IMR-90 (cell line): ENCODE measurements at regions not wholly inside any gene's neighbourhood (a gene's known extent, or its start where the extent isn't known, plus 50 kb on each side); places are given as distances from the start of the nearest gene placed in this dataset.

Experiments used
- ATAC-seq: fragments of 200-7000 bp; cut with Tn5 transposase; 2 replicates; pipeline ENCODE4 v1.9.1; 2020; ENCODE audit warnings: low read depth, mild to moderate bottlenecking, moderate library complexity
- BruUV-seq: library from RNA; stranded (reverse); fragments of 400-500 nt; replicated peaks from 2 replicates; lab custom pipeline; 2021; lab: Mats Ljungman, UMichigan
- CTCF ChIA-PET: fragments of 300-600 bp; formaldehyde crosslinking; extraction: SDS; loops from one replicate; lab custom pipeline; 2021; ENCODE audit warnings: antibody characterized with exemption; lab: Yijun Ruan, JAX
- POLR2A ChIA-PET: fragments of 300-600 bp; sonication (Branson Sonifier 250); formaldehyde crosslinking; loops from one replicate; lab custom pipeline; 2022; ENCODE audit warnings: antibody characterized with exemption; ENCODE audit not compliant: unreplicated experiment; lab: Charles Lee
- DNase-seq: peaks from one replicate; pipeline ENCODE4 v3.0.0; 2013
- H2AFZ ChIP-seq: replicated peaks from 2 replicates; pipeline ENCODE3; 2013; ENCODE audit warnings: low read length, mild to moderate bottlenecking; ENCODE audit not compliant: poor library complexity
- H2AK5ac ChIP-seq: 2 replicates; pipeline ENCODE4 v1.6.1; 2013; ENCODE audit warnings: low read depth, low read length, inconsistent platforms
- H2AK9ac ChIP-seq: replicated peaks from 2 replicates; pipeline ENCODE3; 2013; ENCODE audit warnings: mild to moderate bottlenecking, low read depth, low read length, moderate library complexity; ENCODE audit not compliant: poor library complexity
- H2BK120ac ChIP-seq: 2 replicates; pipeline ENCODE4 v1.6.1; 2013; ENCODE audit warnings: low read depth, low read length, inconsistent platforms
- H2BK15ac ChIP-seq: 3 replicates; pipeline ENCODE4 v1.6.1; 2013; ENCODE audit warnings: low read depth, low read length, inconsistent platforms
- H2BK20ac ChIP-seq: 2 replicates; pipeline ENCODE4 v1.6.1; 2013; ENCODE audit warnings: low read depth, mild to moderate bottlenecking, inconsistent platforms, low read length, moderate library complexity
- H2BK5ac ChIP-seq: 2 replicates; pipeline ENCODE4 v1.6.1; 2013; ENCODE audit warnings: mild to moderate bottlenecking, low read depth, low read length, inconsistent platforms; ENCODE audit not compliant: poor library complexity, severe bottlenecking
- H3K14ac ChIP-seq: replicated peaks from 2 replicates; pipeline ENCODE4 v1.6.1; 2013; ENCODE audit warnings: low read depth, low read length, inconsistent platforms
- H3K18ac ChIP-seq: 2 replicates; pipeline ENCODE4 v1.6.1; 2013; ENCODE audit warnings: low read depth, low read length, control low read depth
- H3K23ac ChIP-seq: 2 replicates; pipeline ENCODE4 v1.6.1; 2013; ENCODE audit warnings: low read depth, low read length, inconsistent platforms
- H3K27ac ChIP-seq: 2 replicates; pipeline ENCODE4 v1.5.1; 2013; ENCODE audit warnings: mild to moderate bottlenecking, control low read depth, low read length; ENCODE audit not compliant: insufficient read depth
- H3K27me3 ChIP-seq: 2 replicates; pipeline ENCODE4 v1.6.1; 2013; ENCODE audit warnings: low read length; ENCODE audit not compliant: control insufficient read depth, insufficient read depth
- H3K36me3 ChIP-seq: 2 replicates; pipeline ENCODE4 v1.6.1; 2013; ENCODE audit warnings: low read length, mixed read lengths; ENCODE audit not compliant: control insufficient read depth, insufficient read depth
- H3K4ac ChIP-seq: 2 replicates; pipeline ENCODE4 v1.6.1; 2013; ENCODE audit warnings: low read depth, low read length, inconsistent platforms
- H3K4me1 ChIP-seq: 2 replicates; pipeline ENCODE4 v1.6.1; 2013; ENCODE audit warnings: low read length, mixed read lengths; ENCODE audit not compliant: control insufficient read depth, insufficient read depth
- H3K4me2 ChIP-seq: 2 replicates; pipeline ENCODE4 v1.6.1; 2013; ENCODE audit warnings: low read depth, mild to moderate bottlenecking, control low read depth, low read length, moderate library complexity
- H3K4me3 ChIP-seq: 2 replicates; pipeline ENCODE4 v1.5.1; 2013; ENCODE audit warnings: low read depth, mild to moderate bottlenecking, control low read depth, low read length, moderate library complexity; ENCODE audit not compliant: insufficient read depth
- H3K56ac ChIP-seq: 2 replicates; pipeline ENCODE4 v1.6.1; 2013; ENCODE audit warnings: low read length, inconsistent platforms; ENCODE audit not compliant: insufficient read depth; ENCODE audit errors: extremely low read depth
- H3K79me1 ChIP-seq, 2 experiments: 2 replicates each; pipeline ENCODE4 v1.6.1; 2013; ENCODE audit warnings: low read length in 2 of 2, inconsistent platforms in 1 of 2, low read depth in 1 of 2
- H3K9ac ChIP-seq: 2 replicates; pipeline ENCODE4 v1.6.1; 2013; ENCODE audit warnings: low read depth, low read length, control low read depth
- H3K9me1 ChIP-seq: 2 replicates; pipeline ENCODE4 v1.6.1; 2013; ENCODE audit warnings: low read length, inconsistent platforms; ENCODE audit not compliant: insufficient read depth
- H3K9me3 ChIP-seq: 2 replicates; pipeline ENCODE4 v1.6.1; 2013; ENCODE audit warnings: low read length; ENCODE audit not compliant: control insufficient read depth, insufficient read depth
- H4K20me1 ChIP-seq: 2 replicates; pipeline ENCODE4 v1.6.1; 2013; ENCODE audit warnings: low read length, inconsistent platforms; ENCODE audit not compliant: insufficient read depth
- H4K5ac ChIP-seq: 2 replicates; pipeline ENCODE4 v1.6.1; 2013; ENCODE audit warnings: mild to moderate bottlenecking, low read depth, low read length, control low read depth
- H4K8ac ChIP-seq, 2 experiments: 2 replicates each; pipeline ENCODE4 v1.6.1; 2013; ENCODE audit warnings: low read depth in 2 of 2, low read length in 2 of 2, control low read depth in 1 of 2, inconsistent platforms in 1 of 2
- H4K91ac ChIP-seq: 2 replicates; pipeline ENCODE4 v1.6.1; 2013; ENCODE audit warnings: low read depth, low read length, inconsistent platforms; ENCODE audit not compliant: insufficient read depth
- BHLHE40 ChIP-seq: fragments of 150-350 bp; IDR thresholded peaks from 2 replicates; pipeline ENCODE4 v1.6.1; 2016; ENCODE audit warnings: mild to moderate bottlenecking, low read depth, low read length
- CEBPB ChIP-seq: IDR thresholded peaks from 2 replicates; pipeline ENCODE4 v1.6.1; 2012; ENCODE audit warnings: low read depth, low read length, improper control_type of control experiment
- FOS ChIP-seq: fragments of 150-350 bp; IDR thresholded peaks from 2 replicates; pipeline ENCODE4 v1.6.1; 2016; ENCODE audit warnings: low read depth, low read length
- MAFK ChIP-seq: IDR thresholded peaks from 2 replicates; pipeline ENCODE4 v1.6.1; 2012; ENCODE audit warnings: low read depth, low read length, improper control_type of control experiment
- MAZ ChIP-seq: IDR thresholded peaks from 2 replicates; pipeline ENCODE4 v1.6.1; 2012; ENCODE audit warnings: low read depth, mild to moderate bottlenecking, low read length, improper control_type of control experiment, moderate library complexity, borderline replicate concordance
- NFE2L2 ChIP-seq: fragments of 150-350 bp; IDR thresholded peaks from 2 replicates; pipeline ENCODE4 v1.6.1; 2016; ENCODE audit warnings: low read depth, mild to moderate bottlenecking, low read length
- RCOR1 ChIP-seq: IDR thresholded peaks from 2 replicates; pipeline ENCODE4 v1.6.1; 2012; ENCODE audit warnings: mild to moderate bottlenecking, low read length, improper control_type of control experiment; ENCODE audit not compliant: insufficient replicate concordance
- WGBS, 2 experiments: methylation state at CpG; one replicate each; pipeline versions ENCODE4 v1.1.5 to v1.1.7; 2013; ENCODE audit warnings: missing lambda C conversion rate in 2 of 2; ENCODE audit not compliant: insufficient read length in 1 of 2; ENCODE audit errors: extremely low coverage in 2 of 2; 5-methylcytosine and 5-hydroxymethylcytosine counted together
- dilution Hi-C: fragments of 300-500 bp; cut with HindIII; formaldehyde crosslinking; loops from one replicate; pipeline ENCODE4 v1.14.3; 2018; ENCODE audit warnings: low sequenced_read_pairs; ENCODE audit not compliant: unreplicated experiment
- in situ Hi-C: fragments of 300-500 bp; cut with MboI; formaldehyde crosslinking; loops from 3 replicates; pipeline ENCODE4 v1.14.3; 2019; ENCODE audit warnings: low sequenced_read_pairs, inconsistent platforms, mixed read lengths
- intact Hi-C: fragments of 100-400 bp; cut with micrococcal nuclease; formaldehyde crosslinking; loops from 2 replicates; pipeline ENCODE4 v1.10.0; 2022
- TF ChIP-seq, protein P1 (sequence below): fragments of 150-350 bp; IDR thresholded peaks from 2 replicates; pipeline ENCODE4 v1.6.1; 2016; ENCODE audit warnings: low read depth, mild to moderate bottlenecking, low read length, moderate library complexity, borderline replicate concordance

GRCh38 chr18:60053747-60054304 lies 154.0 kb downstream of the PMAIP1 start:
- Histone ChIP-seq H3K9me1 (peaks cover 12% of the 10 kb centered on the region), H3K9ac (no peak overlapping the region), H3K4me1 (peaks cover 3% of the 10 kb centered on the region), H3K4me3 (no peak overlapping the region), H2AK9ac (no peak overlapping the region), H3K14ac (peak overlapping the region; percentile 47; the same call in 1 of the 2 replicates), H2BK5ac (peak overlapping the region; percentile 4), H3K23ac (no peak overlapping the region; the same call in 1 of the 2 replicates), H3K4me2 (peak overlapping the region; percentile 34), H3K36me3 (no peaks in the 10 kb centered on the region), H2BK120ac (peak overlapping the region; percentile 87), H4K91ac (peak overlapping the region; percentile 48; the same call in 1 of the 2 replicates), H3K4ac (peak overlapping the region; percentile 51), H2BK20ac (peak overlapping the region; percentile 55), H3K18ac (0 out of 2 replicates have a peak overlapping the region, but pooled peaks have one; percentile 13), H3K79me1 (no peaks in the 10 kb centered on the region), H3K9me3 (no peaks in the 10 kb centered on the region), H3K56ac (no peak overlapping the region), H3K27me3 (no peaks in the 10 kb centered on the region), H4K20me1 (no peaks in the 10 kb centered on the region), H2BK15ac (peak overlapping the region; percentile 75), H2AK5ac (peak overlapping the region; percentile 82), H4K5ac (no peak overlapping the region), H2AFZ (peak overlapping the region; percentile 76), H4K8ac (peak overlapping the region in 1 of 2 experiments; percentile 43; a peak in 1 of 4 replicates), H3K27ac (no peak overlapping the region)
- intact Hi-C loops: no loop called here
- in situ Hi-C loops: no loop called here
- no TSS peak for BruUV-seq
- dilution Hi-C loops: no loop called here
- WGBS, 2 experiments: no CpG with 5 or more reads among the region's 8 CpGs
- TF ChIP-seq BHLHE40: peak; percentile 77; the same call in 1 of the 2 replicates
- TF ChIP-seq, protein P1, sequence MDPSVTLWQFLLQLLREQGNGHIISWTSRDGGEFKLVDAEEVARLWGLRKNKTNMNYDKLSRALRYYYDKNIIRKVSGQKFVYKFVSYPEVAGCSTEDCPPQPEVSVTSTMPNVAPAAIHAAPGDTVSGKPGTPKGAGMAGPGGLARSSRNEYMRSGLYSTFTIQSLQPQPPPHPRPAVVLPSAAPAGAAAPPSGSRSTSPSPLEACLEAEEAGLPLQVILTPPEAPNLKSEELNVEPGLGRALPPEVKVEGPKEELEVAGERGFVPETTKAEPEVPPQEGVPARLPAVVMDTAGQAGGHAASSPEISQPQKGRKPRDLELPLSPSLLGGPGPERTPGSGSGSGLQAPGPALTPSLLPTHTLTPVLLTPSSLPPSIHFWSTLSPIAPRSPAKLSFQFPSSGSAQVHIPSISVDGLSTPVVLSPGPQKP: no peak
- TF ChIP-seq CEBPB: peak; percentile 35; the same call in 1 of the 2 replicates
- TF ChIP-seq NFE2L2: peak; percentile 91
- no peak for TF ChIP-seq MAZ
- TF ChIP-seq FOS: peak; percentile 99
- no peak for TF ChIP-seq RCOR1
- peak; percentile 81 for TF ChIP-seq MAFK
- ATAC-seq (peak; percentile 97), DNase-seq (peak; percentile 98)
- ChIA-PET CTCF (interaction anchor here (0.7 kb wide), 2 partner anchors 197 to 342 kb away, joined by 3 read pairs; no protein-coding TSS in a partner anchor), POLR2A (no interaction called here)
